Activated naive CD4-positive, alpha-beta T cell (primary cell): ENCODE measurements at regions not wholly inside any gene's neighbourhood (a gene's known extent, or its start where the extent isn't known, plus 50 kb on each side); places are given as distances from the start of the nearest gene placed in this dataset.

Source experiments
- DNase-seq, 4 experiments: peaks; one replicate each; lab custom pipeline; 2025; lab: John Stamatoyannopoulos, UW

GRCh38 chr3:15952543-15953175 is 154.9 kb upstream of the ANKRD28 start:
- DNase-seq, result no peak

- no peak for DNase-seq
These were observed 156.1 kb upstream of the ANKRD28 start for GRCh38 chr3:15953841-15954240.

- DNase-seq, result no peak
These were observed 158.2 kb upstream of the ANKRD28 start for GRCh38 chr3:15955968-15956367.

GRCh38 chr3:15958692-15959433 is 161.1 kb upstream of the ANKRD28 start:
- no peak for DNase-seq

- DNase-seq, result no peak
These were observed 161.6 kb upstream of the ANKRD28 start for GRCh38 chr3:15959434-15959811.

- DNase-seq, result no peak
These were observed 167.0 kb upstream of the ANKRD28 start for GRCh38 chr3:15964605-15965442.

- no peak for DNase-seq
These were observed 169.8 kb upstream of the ANKRD28 start for GRCh38 chr3:15967577-15967976.

- no peak for DNase-seq
These were observed 172.3 kb upstream of the ANKRD28 start for GRCh38 chr3:15969874-15970640.

GRCh38 chr3:15973414-15973813 is 175.6 kb upstream of the ANKRD28 start:
- no peak for DNase-seq

GRCh38 chr3:15973940-15974339 is 176.2 kb upstream of the ANKRD28 start:
- no peak for DNase-seq

GRCh38 chr3:15974647-15975046 is 176.9 kb upstream of the ANKRD28 start:
- no peak for DNase-seq

- no peak for DNase-seq
These were observed 178.7 kb upstream of the ANKRD28 start for GRCh38 chr3:15976524-15976923.

GRCh38 chr3:15977090-15977489 is 179.3 kb upstream of the ANKRD28 start:
- DNase-seq, result no peak

GRCh38 chr3:15977598-15978232 is 179.9 kb upstream of the ANKRD28 start:
- DNase-seq, result no peak

- no peak for DNase-seq
These were observed 181.0 kb upstream of the ANKRD28 start for GRCh38 chr3:15978801-15979200.

- DNase-seq, result no peak
These were observed 181.7 kb upstream of the ANKRD28 start for GRCh38 chr3:15979495-15979894.

- DNase-seq, result no peak
These were observed 182.1 kb upstream of the ANKRD28 start for GRCh38 chr3:15979900-15980299.

- no peak for DNase-seq
These were observed 184.5 kb upstream of the ANKRD28 start for GRCh38 chr3:15982243-15982642.

GRCh38 chr3:15982667-15983196 is 185.0 kb upstream of the ANKRD28 start:
- DNase-seq, result no peak

GRCh38 chr3:15983232-15983631 is 185.5 kb upstream of the ANKRD28 start:
- DNase-seq, result no peak

GRCh38 chr3:15983693-15984092 is 185.9 kb upstream of the ANKRD28 start:
- no peak for DNase-seq
